ENCODE measurements at regions not wholly inside any gene's neighbourhood (a gene's known extent, or its start where the extent isn't known, plus 50 kb on each side); places are given as distances from the start of the nearest gene placed in this dataset.

DNA sequence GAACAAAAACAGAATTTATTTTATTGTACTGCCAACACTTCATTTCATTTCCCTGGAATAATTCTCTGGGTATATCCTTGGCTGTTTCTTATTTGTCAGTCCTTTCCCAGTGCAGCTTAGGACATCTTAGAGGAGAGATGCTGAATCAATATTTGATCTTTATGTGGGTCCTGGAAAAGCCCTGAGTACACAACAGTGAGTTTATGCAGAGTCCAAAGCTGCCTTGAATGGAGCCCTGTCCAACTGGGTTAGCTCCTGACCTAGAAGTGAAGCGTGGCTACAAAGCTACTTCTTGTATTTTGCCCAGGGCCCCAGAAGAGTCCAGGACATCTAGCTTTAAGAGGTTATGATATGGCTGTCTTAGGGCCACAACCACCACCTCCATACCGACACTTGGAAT lies 378.0 kb upstream of the FAT3 start:
- Mint-ChIP-seq H3K27ac (ENCODE audit: unreplicated experiment) (no peak overlapping the region), H3K36me3 (ENCODE audit: low read depth, unreplicated experiment) (no peaks in the 10 kb centered on the region), H3K4me3 (ENCODE audit: unreplicated experiment) (no peak overlapping the region), H3K27me3 (ENCODE audit: unreplicated experiment) (no peaks in the 10 kb centered on the region), H3K4me1 (ENCODE audit: unreplicated experiment) (no peaks in the 10 kb centered on the region), H3K9me3 (ENCODE audit: unreplicated experiment) (no peaks in the 10 kb centered on the region)
- TF ChIP-seq, protein P1, sequence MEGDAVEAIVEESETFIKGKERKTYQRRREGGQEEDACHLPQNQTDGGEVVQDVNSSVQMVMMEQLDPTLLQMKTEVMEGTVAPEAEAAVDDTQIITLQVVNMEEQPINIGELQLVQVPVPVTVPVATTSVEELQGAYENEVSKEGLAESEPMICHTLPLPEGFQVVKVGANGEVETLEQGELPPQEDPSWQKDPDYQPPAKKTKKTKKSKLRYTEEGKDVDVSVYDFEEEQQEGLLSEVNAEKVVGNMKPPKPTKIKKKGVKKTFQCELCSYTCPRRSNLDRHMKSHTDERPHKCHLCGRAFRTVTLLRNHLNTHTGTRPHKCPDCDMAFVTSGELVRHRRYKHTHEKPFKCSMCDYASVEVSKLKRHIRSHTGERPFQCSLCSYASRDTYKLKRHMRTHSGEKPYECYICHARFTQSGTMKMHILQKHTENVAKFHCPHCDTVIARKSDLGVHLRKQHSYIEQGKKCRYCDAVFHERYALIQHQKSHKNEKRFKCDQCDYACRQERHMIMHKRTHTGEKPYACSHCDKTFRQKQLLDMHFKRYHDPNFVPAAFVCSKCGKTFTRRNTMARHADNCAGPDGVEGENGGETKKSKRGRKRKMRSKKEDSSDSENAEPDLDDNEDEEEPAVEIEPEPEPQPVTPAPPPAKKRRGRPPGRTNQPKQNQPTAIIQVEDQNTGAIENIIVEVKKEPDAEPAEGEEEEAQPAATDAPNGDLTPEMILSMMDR (IDR thresholded peaks at IDR 0.05; ENCODE audit: unreplicated experiment): no peak
- no peak for DNase-seq (ENCODE audit: low spot score)

DNA sequence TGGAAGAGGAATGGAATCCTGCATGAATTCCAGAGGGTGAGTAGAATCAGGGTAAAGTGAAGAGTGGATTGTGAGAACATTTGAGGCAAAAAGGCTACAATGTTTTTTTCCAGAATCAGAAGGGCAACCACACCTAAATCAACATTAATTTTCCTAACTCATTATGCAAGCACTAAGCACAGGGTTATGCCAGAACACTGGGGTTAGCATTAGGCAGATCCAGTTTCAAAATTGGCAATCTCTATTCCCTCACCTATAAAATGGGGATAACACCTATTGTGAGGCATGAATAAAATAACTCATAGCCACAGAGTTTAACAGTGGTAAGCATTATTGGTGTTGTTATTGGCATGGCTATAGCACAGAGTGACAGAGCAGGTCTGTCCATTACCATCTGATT lies 378.6 kb upstream of the FAT3 start:
- Mint-ChIP-seq H3K27ac (ENCODE audit: unreplicated experiment) (no peak overlapping the region), H3K4me3 (ENCODE audit: unreplicated experiment) (no peak overlapping the region), H3K27me3 (ENCODE audit: unreplicated experiment) (no peaks in the 10 kb centered on the region), H3K36me3 (ENCODE audit: low read depth, unreplicated experiment) (no peaks in the 10 kb centered on the region), H3K4me1 (ENCODE audit: unreplicated experiment) (no peaks in the 10 kb centered on the region), H3K9me3 (ENCODE audit: unreplicated experiment) (no peaks in the 10 kb centered on the region)
- no peak for DNase-seq (ENCODE audit: low spot score)
- TF ChIP-seq, protein P1 (IDR thresholded peaks at IDR 0.05; ENCODE audit: unreplicated experiment): no peak

GRCh38 chr11:91840640-91841240 lies 383.9 kb upstream of the FAT3 start:
- Mint-ChIP-seq H3K9me3 (ENCODE audit: unreplicated experiment) (no peaks in the 10 kb centered on the region), H3K4me3 (ENCODE audit: unreplicated experiment) (no peak overlapping the region), H3K27ac (ENCODE audit: unreplicated experiment) (no peak overlapping the region), H3K36me3 (ENCODE audit: low read depth, unreplicated experiment) (no peaks in the 10 kb centered on the region), H3K27me3 (ENCODE audit: unreplicated experiment) (no peaks in the 10 kb centered on the region), H3K4me1 (ENCODE audit: unreplicated experiment) (no peaks in the 10 kb centered on the region)
- no peak for DNase-seq (ENCODE audit: low spot score)
- TF ChIP-seq, protein P1 (IDR thresholded peaks at IDR 0.05; ENCODE audit: unreplicated experiment): no peak

DNA sequence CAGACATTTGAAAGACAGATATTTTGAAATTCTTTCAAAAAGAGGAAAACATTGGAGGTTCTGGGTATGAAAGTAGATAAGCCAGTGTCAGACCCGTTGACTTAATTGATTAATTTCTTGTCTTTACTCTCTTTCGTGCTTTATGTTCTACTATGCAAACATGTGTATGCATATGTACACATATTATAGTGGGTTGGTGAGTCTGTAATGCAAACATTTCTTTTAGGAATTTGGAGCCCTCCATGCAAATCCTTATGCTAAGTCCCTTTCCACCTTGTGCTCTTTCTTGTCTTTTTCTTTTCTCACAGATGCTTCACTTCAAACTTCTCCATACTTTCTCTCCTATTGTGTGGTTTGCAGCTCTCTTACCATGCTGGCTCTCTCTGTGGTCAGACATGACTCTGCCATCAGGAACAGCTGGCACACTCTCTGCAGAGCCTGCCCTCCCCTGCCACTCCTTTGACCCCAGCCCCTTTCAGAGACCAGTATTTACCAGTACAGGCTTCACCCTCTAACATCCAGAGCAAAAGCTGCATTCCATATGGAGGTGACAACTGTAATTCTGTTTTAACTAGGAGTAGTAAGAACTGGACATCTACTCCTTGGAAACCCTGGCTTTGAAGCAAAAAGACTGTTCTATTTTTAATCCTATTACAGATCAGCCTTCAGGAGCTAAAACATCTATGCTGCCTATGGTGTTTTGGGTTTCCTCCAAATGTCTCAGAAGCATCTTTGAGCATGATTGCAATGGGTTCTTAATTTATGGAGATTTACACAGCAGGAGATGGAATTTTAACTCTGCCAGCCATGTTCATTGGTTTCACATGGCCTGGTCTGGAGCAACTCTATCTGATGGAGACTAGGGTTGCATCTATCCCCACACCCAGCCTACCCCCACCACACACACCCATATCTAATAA lies 386.9 kb upstream of the FAT3 start:
- no peaks in the 10 kb centered on the region for H3K27me3 Mint-ChIP-seq (ENCODE audit: unreplicated experiment)
- H3K4me1 Mint-ChIP-seq (ENCODE audit: unreplicated experiment): no peaks in the 10 kb centered on the region
- H3K4me3 Mint-ChIP-seq (ENCODE audit: unreplicated experiment): no peak overlapping the region
- TF ChIP-seq, protein P1 (IDR thresholded peaks at IDR 0.05; ENCODE audit: unreplicated experiment): no peak
- H3K36me3 Mint-ChIP-seq (ENCODE audit: low read depth, unreplicated experiment): no peaks in the 10 kb centered on the region
- DNase-seq (ENCODE audit: low spot score): no peak
- H3K27ac Mint-ChIP-seq (ENCODE audit: unreplicated experiment): no peak overlapping the region
- H3K9me3 Mint-ChIP-seq (ENCODE audit: unreplicated experiment): no peaks in the 10 kb centered on the region

DNA sequence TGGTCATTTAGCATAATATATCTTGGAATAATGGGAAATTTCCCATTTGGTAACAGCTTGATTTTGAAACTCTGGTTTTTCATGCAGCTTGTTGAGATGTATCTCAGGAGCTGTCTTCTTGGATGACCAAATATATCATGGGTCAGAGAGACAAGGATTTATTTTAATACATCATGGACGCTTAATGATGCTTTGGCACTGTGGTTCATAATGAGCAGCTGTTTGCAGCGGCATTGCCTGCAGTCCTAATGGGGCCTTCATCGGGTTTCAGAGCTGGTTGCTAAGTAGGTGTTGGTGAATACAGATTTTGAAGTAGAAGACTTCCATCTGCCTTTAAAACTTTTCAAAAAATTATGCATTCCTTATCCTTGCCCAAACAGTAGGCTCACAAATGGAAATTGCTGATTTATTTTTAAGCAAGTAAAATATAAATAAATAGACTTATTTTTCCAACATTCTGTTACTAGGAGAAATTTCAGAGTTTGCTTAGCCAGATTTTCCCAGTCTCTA lies 389.5 kb upstream of the FAT3 start:
- Mint-ChIP-seq H3K4me3 (ENCODE audit: unreplicated experiment) (no peak overlapping the region), H3K4me1 (ENCODE audit: unreplicated experiment) (no peaks in the 10 kb centered on the region), H3K36me3 (ENCODE audit: low read depth, unreplicated experiment) (no peaks in the 10 kb centered on the region), H3K27me3 (ENCODE audit: unreplicated experiment) (peaks cover 2% of the 10 kb centered on the region), H3K9me3 (ENCODE audit: unreplicated experiment) (no peaks in the 10 kb centered on the region), H3K27ac (ENCODE audit: unreplicated experiment) (no peak overlapping the region)
- DNase-seq (ENCODE audit: low spot score): no peak
- TF ChIP-seq, protein P1 (IDR thresholded peaks at IDR 0.05; ENCODE audit: unreplicated experiment): no peak
